Stimulated activated CD4-positive, alpha-beta T cell treated with anti-CD3 and anti-CD28 coated beads, Interleukin-2, amount 100 ng/mL, for 48 hours (primary cell): ENCODE measurements at regions not wholly inside any gene's neighbourhood (a gene's known extent, or its start where the extent isn't known, plus 50 kb on each side); places are given as distances from the start of the nearest gene placed in this dataset.

Experiments
- DNase-seq, 2 donors: peaks; one replicate each; pipeline ENCODE4 v3.0.0-alpha.2; 2020

DNA sequence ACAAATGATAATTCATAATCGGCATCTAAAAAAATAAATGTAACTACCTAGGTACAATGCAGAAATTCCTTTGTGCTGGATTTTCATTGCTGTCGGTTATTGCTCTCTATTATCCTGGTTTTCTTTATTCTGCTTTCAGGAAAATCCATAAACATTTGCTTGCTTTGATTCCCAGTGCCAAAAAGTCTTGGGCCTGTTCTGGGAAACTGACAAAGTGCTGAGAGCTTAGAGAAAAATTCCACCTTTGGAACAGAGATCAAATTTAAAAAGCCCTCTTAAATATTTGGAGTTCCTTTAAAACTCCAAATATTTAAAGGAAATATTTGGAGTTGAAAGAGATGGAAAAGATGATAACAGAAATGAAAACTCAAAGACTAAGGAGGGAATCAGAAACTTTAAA, 87.3 kb upstream of the ZBED5 start:
- no peak for DNase-seq

DNA sequence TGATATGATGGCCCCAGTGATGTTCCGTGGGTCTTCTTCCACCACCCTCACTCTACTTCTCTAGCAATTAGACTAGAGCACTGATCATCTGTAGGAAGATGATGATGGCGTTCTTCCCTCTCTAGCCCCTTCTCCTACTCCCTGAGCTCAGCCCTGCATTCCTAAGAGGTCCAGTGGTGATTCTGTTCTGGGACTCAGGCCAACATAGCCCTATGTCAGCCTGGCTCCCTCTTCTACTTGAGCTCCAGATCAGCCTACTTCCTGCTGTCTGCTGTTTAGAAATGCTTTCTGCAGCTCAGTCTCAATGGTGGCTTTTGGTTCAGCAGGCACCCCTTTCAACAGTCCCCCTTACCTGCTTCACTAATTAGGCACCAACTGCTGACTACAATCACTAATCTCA, 86.1 kb upstream of the ZBED5 start:
- DNase-seq, result no peak

DNA sequence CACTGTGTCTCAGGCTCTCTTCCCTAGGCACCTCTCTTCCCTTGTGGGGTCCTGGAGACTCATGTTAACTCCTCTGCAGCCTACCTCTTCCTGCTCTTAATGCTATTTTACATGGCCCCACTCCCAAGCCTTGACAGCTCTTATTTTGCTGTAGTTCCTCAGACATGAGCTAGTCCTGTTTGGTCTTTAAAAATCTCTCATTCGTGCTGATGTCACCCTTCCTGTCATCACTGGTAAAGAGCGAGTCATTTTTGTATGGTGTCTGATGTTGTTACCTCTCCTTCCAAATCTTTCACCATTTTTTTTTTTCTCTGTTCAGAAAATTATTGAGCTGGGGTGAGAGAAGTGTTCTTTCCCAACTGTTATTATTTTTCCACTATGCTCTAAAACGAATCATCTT, 84.8 kb upstream of the ZBED5 start:
- no peak for DNase-seq

DNA sequence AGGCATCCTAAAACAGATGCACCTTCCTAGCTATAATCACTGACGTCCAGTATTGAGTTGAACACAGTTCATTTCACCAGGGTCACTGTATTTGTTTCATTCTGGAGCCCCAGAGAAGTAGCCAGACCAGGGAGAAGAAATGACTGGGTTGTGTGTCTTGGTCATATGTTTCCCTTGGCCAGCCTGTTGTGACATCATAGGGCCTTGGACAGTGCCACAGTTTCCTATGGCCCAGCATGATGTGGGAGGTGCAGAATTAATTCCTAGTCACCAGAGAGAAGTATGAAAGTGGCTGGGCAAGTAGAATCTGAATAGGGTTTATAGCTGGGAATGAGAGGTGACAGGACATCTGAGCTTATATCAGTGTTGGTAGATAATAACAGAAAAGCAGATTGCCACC, 84.0 kb upstream of the ZBED5 start:
- DNase-seq, result no peak

DNA sequence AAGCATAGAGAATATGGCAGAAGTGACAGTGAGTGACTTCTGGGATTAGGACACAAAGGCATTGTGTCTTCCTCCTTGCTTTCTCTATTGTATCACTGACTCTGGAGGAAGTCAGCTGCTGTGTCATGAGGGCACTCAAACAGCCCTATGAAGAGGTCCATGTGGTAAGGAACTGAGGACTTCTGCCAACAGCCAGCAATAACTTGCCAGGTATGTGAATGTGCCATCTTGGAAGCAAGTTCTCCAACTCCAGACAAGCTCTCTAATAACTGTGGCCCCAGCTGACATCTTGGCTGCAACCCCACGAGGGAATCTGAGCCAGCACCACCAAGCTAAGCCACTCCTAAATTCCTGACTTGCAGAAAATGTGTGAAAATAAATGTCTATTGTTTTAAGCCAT, 83.6 kb upstream of the ZBED5 start:
- DNase-seq, result no peak

DNA sequence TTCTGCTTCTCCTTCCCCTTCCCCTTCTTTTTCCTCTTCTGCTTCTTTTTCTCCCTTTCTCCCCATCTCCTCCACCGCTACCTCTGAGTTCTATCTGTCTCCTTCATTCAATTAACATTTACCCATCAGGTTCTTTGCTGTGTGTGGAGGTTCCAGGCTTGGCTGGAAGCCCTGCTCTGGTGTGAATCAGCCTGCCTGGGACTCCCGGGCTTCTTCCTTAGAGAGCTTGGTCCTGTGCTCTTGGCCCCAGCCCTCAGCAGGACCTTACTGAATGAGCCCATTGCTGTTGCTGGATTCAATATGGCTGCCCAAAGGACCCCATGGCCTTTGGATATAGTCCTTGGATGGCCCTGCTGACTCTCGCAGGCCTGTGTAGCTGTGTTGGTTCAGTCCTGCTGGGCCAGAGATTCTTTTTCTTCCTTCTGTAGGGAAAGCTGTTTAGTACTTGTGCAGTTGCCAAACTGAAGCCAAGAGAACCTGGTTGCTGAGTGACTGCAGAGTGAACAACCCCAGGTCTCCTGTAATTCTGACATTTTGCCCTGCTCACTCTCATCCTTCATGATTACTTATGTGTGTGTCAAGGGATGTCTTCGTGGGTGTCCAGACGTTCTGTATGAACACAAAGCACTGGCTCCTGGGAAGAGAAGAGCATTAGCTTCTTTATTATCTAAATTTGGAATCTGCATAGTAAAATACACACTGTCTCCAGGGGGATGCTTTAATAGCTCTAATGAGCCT, 81.0 kb upstream of the ZBED5 start:
- no peak for DNase-seq

DNA sequence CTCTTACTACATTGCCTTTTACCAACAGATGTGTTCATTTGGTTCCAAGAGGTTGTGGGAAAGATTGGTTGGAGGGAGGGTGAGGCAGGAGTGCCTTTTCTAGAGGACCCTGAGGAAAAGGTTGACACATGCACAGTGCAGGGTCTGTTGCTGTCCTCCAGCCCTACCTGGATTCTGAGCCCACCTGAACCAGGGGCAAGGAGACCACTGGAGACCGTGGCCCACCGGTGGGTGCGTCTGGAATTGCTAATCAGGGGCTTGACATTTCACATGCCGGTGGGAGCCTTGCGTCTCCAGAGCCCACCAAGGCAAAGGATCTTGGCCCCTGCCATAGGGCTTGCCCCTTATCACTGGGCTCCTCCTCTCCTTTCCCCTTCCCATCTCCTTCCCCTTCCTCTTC, 80.4 kb upstream of the ZBED5 start:
- no peak for DNase-seq

DNA sequence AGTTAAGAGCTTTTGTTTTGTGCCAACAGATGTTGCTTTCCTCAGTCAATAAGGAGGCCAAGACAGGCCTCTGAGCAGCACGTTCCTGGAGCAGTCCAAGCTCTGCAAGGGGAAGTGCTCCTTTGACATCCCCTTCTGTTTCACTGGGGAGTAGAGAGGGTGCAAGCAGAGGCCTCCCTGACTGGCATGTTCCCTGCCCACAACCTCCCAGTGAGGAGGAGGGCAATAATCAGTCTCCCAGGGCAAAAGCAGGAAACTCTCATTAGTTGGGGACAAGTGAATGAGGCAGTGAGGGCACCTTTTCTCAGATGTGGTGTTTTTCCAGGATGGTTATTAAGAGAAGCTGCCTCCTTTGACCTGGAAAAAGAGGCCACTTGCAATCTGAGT, 79.5 kb upstream of the ZBED5 start:
- DNase-seq, result no peak

DNA sequence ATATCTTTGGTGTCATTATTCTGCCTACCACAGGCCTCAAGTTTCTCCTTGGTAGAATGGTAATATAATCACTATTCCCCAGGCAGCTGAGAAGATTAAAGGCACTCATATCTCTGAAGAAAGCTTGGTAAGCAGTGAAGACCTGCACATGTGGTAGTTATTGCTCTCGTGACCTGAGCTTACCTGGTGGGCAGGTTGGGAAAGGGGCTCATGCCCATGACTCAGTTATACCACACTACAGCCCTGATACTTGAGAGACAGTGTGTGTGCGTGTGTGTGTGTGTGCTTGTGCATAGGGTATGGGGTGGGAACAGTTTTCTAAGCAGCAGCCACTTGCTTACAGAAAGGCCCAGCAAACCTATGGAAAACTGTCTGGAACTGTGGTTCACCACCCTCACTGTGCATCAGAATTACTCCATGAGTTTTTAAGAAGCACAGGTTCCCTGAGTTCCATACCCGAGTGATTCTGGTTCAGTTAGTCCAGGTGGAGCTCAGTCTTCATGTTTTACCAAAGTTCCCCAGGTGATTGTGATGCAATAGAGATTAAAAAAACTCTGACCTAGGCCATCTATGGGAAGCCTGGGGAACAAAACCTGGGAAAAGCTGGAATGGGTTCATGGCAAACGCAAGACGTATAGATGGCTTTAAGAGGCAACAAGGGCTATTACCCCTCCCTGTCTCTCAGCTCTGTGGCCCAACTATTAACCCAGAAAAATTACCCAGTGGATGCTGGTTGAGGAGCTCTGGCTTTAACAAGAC, 79.0 kb upstream of the ZBED5 start:
- DNase-seq, result no peak

DNA sequence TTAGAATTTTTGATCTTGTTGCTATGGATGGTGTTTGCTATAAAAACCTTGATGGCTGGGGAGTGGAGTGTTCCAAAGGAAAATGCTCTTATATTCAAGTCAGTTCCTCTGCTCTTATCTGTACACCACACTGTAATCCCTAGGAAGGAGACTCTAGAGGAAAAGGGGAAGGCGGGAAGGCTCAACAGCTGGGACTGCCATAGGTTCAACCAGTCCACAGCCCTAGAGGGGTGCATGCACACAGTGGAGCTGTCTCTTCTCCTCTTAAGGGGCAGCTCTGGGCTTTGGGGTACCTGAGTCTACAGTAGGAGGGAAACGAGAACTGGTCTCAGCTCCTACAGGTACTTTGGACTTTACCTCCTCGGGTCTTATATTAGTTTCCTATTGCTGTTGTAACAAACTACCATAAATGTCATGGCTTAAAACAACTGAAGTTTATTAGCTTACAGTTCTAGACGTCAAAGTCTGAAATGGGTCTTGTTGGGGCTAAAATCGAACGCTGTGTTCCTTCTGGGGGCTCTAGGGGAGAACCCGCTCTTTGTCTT, 77.2 kb upstream of the ZBED5 start:
- no peak for DNase-seq

DNA sequence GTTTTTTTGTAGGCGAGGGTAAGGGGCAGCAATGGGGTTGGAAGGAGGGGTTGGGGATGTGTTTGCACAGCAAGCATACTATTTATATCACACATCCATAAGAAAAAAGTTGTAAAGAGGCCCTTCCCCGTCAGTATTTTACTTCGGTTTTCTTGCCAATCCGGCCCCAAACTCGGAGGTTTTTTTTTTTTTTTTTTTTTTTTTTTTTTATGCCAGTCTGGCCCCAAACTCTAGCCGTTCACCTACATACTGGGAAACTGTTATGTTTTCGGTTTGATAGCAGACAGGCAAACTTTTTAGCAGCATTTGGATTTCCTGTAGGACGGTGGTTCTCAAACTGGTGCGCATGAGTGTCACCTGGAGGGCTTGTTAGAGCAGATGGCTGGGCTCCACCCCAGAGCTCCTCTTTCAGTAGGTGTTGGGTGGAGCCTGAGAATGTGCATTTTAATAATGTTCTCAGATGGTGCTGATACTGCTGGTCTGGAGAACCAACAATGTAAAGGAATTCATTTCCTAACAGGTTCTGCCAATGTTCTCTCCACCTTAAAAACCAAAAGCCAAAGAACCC, 76.5 kb upstream of the ZBED5 start:
- no peak for DNase-seq

DNA sequence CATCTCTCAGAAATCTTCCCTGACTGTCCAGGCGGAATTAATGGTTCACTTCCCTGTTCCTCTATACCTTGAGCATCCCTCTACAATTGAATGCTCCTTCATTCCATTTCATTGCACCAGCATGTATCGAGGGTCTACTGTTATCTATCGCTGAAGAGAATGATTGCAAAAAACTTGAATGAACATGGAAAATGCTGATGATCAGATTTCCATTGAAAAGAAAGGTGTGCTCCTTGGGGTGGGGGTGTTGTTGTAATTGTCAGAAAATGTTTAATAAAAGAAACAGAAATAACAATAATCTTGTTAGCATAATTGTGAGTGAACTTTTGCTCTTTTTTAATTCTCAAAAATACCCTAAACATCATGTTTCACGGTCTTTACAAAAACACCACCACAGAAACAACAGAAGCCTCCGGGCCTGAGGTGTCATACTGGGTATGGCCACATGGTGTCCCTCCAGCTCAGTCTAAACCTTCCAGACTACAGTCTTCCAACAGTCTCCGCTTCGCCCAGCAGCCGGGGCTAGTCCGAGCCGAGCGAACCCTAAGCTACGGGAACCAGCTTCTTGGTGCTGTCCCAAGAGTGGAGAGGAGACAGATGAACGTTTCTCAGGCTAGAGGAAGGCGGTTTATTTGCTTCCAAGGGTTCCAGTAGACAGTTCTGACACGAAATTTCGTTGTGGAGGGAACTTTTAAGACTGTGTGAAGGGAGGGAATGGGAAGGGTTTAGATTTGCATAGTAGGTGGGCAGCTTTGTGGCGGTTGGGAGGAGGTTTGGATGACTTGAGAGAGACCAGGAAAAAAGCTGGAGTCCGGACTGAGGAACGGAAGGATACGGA, 75.8 kb upstream of the ZBED5 start:
- peak; percentile 82 for DNase-seq

DNA sequence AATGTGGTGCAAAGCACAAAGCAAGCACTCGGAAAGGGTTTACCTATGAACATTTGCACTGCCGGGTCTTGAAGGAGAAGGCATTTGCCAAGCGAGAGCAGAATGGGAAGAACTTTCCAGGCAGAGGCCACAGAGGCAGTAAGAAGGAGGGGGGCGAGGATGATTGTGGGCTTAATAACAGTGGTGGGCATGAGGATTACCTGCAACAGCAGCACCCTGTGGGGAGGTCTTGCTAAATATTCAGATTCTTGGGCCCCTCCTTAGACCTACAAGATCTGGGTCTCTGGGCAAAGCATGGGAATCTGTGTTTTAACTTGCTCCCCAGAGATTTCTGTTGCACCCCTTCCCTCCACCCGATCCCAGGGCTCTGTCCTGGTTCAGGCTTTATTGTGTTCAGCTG, 75.1 kb upstream of the ZBED5 start:
- DNase-seq, result no peak

DNA sequence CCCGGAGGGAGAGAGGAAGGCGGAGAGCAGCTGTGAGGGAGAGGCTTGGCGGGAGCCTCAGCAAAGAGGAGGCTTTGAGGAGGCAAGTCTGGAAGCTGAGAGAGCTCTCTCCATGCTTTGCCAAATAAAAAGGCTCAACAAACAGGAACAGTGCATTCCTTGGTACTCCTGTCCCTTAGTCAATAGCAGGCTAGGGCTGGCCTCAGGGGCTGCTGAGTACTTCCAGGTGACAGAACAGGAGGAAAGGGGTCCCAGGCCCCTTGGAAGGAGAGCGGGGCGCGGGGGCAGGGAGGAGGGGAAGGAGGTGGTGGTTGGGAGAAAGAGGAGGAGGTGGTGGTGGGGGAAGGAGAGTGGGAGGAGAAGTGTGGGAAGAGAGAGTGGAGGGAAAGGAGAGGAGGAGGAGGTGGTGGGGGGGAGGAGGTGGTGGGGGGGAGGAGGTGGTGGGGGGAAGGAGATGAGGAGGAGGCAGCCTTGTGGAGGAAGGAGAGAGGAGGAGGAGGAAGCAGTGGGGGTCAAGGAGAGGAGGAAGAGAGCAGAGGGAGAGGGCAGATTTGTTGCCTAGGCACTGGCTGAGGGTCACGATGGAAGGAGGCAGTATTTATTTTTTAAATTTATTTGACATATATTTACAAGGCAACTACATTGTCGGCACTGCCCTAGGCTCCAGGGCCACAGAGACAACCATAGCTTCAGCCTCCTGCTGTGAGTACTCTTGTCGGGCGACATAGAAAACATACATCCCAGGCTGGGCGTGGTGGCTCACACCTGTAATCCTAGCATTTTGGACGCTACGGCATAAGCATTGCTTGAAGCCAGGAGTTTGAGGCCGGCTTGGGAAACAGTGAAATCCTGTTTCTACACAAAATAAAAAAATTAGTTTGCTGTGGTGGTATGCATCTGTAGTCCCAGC, 74.2 kb upstream of the ZBED5 start:
- DNase-seq, result no peak

DNA sequence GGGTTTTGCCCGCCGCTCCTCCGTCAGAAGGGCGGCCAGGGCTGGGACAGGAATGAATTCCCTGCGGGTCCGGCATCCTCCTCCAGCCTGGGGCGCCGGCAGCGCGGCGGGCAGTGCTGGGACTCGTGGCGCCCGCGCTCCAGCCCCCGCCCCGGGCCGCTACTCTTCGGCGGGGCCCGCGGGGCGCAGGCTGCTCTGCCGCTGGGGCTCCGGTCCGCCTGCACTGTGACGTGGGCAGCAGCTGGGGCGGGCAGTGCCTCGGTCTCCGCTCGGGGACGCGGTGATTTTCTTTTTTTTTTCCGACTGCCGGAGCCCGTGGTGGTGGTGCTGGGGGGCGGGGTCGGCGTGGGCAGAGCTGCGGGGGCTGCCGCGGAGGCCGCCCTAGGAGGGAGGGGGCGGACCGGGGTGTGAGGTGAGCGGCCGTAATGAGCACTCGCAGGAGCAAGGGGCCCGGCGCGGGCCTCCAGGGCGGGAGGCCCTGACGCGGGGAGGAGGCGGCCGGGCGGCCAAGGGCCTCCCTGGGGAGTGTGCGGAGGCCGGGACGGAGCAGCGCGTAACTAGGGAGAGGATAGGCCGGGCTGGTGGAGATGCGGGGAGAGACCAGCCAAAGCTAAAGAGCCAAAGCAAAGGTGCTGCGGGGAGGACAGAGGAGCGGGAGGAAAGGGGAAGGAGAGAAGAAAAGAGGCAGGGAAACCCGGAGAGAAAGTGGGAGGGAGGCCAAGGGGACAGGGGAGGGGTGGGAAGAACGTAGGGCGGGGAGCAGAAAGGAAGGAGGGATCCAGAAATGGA, 73.3 kb upstream of the ZBED5 start:
- peak; percentile 23 to 28 for DNase-seq

DNA sequence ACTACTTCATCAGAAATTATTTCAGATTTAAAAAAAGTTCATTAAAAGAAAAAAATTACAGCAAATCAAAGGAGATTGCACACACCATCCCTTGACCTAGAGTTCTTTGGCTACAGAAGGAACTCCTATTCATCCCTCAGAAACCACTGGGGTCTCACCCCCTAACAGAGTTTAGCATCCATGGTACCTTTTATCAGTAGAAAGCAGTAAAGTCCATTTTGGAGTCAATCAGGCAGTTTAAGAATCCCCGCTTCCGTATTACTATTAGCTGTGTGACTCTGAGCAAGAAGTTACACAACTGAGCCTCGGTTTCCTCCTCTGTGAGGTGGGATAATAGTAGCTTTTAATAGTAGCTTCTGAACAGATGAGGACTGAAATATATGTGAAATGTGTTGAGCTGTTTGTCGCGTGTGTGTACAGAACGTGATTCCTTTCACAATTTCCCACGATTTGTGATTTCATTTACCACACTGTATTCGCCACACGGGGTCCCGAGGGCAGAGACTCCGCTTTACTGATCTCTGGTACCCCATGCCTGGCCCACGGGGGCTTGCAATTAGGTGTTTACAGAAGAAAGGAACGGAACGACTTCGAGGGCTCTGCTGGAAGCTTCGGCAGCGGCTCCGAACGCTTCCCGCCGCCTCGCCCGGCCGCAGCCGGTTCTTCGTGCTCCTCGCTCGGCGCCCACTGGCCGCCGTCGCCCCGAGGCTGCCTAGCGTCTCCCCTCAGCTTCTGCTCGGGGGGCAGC, 72.5 kb upstream of the ZBED5 start:
- peak in 1 of 2 donors; percentile 14 for DNase-seq

DNA sequence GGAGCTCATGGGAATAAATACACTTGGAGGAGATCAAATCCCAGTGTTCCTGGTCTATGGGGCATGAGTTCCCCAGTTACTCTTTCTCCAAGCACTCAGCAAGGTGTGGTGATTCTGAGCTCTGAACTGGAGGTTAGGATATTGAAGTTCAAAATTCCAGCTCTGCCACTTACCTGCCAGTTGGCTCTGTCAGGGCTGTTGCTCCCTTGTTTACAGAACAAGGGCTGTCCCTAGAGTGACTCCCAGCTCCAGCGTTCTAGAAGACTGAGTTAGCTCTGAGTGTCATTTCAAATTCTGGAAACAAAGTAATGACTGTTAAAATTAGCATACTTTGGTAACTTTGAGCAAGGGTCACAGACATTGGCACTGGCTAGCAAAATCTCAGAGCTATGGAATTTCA, 69.7 kb upstream of the ZBED5 start:
- no peak for DNase-seq

DNA sequence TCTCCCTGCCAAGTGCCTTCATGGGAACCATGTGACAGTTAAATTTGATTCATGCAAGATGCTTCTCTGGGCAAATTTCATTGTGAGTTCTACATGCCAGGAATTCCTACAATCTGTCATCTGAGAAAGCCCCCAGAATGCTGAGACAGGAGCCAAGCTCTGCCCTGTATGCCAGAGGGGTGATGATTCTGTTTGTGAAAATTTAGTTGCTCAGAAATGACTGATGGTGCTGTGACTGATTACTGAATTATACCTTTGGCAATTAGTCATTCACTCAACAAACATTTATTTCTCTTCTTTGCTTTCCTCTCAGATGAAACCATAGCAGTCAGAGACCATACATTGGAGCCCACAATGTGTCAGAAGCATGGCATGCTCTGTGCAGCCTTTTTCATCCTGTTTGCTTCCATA, 69.0 kb upstream of the ZBED5 start:
- DNase-seq, result no peak

DNA sequence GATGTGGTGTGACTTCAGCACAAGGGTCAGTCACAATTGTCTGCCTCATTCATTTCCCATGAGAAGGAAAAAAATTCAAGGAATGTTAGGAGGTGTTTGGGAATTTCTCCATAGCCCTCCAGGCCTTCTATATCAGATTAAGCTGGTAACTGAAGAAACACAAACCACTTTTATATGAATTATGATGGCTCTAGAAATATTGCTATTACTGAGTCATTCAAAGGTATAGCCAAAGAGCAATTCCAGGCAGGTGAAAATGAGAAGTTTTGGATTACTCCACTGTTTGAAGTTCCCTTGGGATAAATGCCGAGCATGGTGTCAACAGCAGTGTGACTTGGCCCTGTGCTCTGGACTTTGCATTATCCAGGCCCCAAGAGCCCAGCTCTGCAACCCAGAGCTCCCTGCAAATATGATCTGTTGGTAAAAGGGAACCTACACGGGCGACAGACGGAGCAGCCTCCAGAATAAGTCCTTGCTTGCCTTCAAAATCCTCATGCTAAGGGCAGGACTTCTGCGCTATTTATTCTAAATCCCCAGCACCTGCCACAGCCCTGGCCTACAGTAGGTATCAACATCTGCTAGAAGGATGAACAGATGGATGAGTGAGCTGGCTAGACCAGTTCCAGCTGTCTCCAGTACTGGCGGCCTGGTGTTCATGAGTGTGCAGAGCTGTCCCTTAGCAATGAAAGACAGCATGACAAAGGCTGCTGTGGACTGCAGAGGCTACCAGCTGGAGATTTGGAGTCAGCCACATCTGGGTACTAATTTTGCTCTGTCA, 67.5 kb upstream of the ZBED5 start:
- DNase-seq, result no peak

DNA sequence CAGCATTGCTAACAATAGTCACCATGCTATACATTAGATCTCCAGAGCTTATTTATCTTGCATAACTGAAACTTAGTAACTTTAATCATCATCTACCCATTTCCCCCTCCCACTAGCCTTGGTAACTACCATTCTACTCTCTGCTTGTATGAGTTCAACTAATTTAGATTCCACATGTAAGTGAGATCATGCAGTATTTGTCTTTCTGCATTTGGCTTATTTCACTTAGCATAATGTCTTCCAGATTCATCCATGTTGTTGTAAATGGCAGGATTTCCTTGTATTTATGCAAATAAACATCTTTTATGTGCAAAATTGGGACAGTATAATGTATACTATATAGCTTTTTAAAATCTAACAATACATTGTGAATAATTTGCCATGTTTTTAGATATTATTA, 66.0 kb upstream of the ZBED5 start:
- no peak for DNase-seq
